HepG2 (cell line): ENCODE measurements at regions not wholly inside any gene's neighbourhood (a gene's known extent, or its start where the extent isn't known, plus 50 kb on each side); places are given as distances from the start of the nearest gene placed in this dataset.

Experiments used
- ZBTB2 ChIP-seq: sonication (generic); formaldehyde crosslinking; IDR thresholded peaks from 2 replicates; pipeline ENCODE4 v1.8.0; 2022; ENCODE audit warnings: low read depth, missing genetic modification reagents
- ZNF263 ChIP-seq: sonication (generic); formaldehyde crosslinking; IDR thresholded peaks from 2 replicates; pipeline ENCODE4 v1.4.0; 2020; ENCODE audit warnings: missing genetic modification reagents

DNA sequence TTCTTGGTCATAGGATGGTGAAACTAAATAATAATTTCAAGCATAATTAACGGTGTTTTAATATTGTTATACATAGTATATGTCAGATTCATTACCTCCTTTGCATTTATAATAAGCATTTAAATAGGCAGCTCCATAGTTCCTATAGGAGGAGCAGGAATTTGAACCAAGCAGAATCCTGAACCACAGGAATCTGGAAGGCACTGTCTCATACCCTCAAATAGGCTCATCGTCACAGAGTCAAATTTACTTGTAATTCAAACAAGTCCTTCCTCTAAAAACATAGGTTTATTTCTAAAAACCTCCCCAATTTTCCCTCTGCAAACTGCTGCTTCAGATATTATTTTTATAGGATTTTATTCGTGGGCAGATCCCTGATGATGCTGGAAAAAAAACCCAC, 376.3 kb upstream of the ARHGEF26 start:
- TF ChIP-seq ZNF263 (CRISPR knock-in tag) (no peak), ZBTB2 (CRISPR knock-in tag) (no peak)
